AG09309 (cell line): ENCODE measurements at regions not wholly inside any gene's neighbourhood (a gene's known extent, or its start where the extent isn't known, plus 50 kb on each side); places are given as distances from the start of the nearest gene placed in this dataset.

ENCODE experiments used
- DNase-seq: peaks from one replicate; pipeline ENCODE4 v3.0.0-alpha.2; 2010; ENCODE audit warnings: low read depth
- H3K4me3 ChIP-seq: 2 replicates; pipeline ENCODE4 v1.5.1; 2011; ENCODE audit warnings: mild to moderate bottlenecking, low read depth, low read length, moderate library complexity; ENCODE audit not compliant: control insufficient read depth
- CTCF ChIP-seq: IDR thresholded peaks from 2 replicates; pipeline ENCODE4 v1.5.1; 2011; ENCODE audit warnings: mild to moderate bottlenecking, low read depth, low read length, inconsistent platforms; ENCODE audit not compliant: insufficient read depth, control insufficient read depth; ENCODE audit errors: missing control alignments

GRCh38 chr18:51980101-51980500 is 359.9 kb upstream of the DCC start:
- DNase-seq, result no peak
- no peak overlapping the region for H3K4me3 ChIP-seq
- no peak for TF ChIP-seq CTCF

DNA sequence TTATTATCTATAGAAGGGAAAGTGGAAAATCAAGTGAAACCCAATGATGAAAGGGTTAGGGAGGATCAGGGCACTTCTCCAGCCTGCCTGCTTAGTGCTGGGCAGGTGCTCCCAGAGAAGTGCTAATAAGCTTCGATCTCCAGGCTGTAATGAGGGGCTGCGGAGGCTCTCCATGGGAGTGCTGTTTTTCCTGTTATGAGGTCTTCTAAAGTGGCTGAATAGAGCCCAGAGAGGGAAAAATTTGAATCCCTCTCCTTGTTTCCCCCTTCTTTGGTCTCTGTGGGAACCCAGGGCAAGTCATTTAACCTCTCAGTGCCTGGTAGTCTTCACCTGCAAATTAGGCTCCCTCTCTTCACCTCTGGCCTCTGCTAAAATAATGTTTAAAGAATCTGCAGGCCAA is 351.7 kb upstream of the DCC start:
- no peak overlapping the region for H3K4me3 ChIP-seq
- TF ChIP-seq CTCF, result no peak
- no peak for DNase-seq

GRCh38 chr18:51997129-51997528 is 342.9 kb upstream of the DCC start:
- no peak for DNase-seq
- no peak for TF ChIP-seq CTCF
- H3K4me3 ChIP-seq, result no peak overlapping the region

DNA sequence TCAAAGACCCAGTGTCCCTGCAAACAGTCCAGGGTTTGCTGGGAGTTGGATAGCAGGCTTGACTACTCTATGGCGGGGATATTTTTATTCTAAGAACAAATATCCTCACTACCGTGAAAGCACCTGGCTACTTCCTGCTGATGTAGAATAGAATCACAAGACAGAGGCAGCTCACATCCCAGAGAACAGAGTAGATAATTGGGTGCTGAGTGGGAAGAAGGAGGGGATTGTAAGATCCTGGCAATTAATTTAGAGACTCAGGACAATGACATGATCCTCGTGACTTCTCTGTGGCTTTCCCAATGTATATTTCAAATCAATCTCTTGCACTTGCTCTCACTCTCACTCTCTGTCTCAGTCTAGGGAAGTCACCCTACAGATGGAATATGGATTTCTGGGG is 341.9 kb upstream of the DCC start:
- TF ChIP-seq CTCF, result no peak
- no peak overlapping the region for H3K4me3 ChIP-seq
- no peak for DNase-seq

DNA sequence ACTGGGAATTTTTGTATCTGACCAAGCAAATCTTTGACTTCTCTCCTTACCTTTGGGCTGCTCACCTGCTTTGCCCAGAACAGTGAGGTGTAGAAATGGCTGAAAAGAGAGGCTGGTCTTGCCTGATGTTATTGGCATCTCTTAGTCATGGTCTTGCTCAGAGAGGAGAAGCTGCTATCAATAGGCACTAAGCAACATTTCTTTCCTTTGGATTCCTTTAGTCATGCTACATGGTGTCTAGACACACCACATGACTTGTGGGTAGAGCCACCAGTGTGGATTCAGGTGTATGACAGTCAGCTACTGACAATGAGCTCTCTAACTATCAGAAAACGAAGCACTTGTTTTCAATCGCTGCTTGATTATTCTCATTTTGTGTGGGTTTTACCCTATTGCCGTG is 341.3 kb upstream of the DCC start:
- no peak for TF ChIP-seq CTCF
- DNase-seq, result no peak
- H3K4me3 ChIP-seq, result no peak overlapping the region

DNA sequence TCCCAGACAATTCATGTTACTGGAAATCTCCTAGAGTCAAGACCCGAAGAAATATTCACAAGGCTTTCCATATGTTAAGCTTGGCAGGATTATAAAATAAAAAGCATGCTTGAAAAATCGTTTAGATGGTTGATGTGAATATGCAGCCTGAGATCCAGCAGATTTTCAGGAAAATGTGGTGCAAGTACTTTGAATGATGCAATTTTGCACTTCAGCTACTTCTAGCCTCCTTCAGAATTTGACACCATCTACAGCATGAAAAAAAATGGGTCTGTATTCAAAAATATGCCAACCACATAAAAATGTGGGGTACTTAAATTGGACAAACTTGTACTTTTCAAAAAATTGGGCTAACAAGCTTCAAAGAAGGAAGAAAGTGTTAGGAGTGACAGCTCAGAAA is 340.6 kb upstream of the DCC start:
- TF ChIP-seq CTCF, result no peak
- no peak overlapping the region for H3K4me3 ChIP-seq
- no peak for DNase-seq

DNA sequence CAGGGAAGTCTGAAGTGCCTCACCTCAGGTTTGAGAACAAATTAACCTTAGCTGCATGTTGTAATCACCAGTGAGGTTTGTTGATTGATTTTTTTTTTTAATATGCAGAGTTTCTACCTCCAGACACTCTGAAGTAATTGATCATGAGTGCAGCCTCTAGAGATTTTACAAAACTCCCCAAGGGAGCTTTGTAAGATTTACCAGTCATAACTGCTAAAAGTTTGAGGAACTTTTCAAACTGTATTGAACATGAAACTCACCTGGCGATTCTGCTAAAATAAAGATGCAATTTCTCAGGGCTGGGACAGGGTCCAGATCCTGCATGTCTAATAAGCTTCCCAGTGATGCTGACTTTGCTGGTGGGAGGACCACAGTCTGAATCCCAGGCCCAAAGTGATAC is 339.6 kb upstream of the DCC start:
- no peak overlapping the region for H3K4me3 ChIP-seq
- TF ChIP-seq CTCF, result no peak
- no peak for DNase-seq
